Uterus (tissue), 3 donors: ENCODE measurements at regions not wholly inside any gene's neighbourhood (a gene's known extent, or its start where the extent isn't known, plus 50 kb on each side); places are given as distances from the start of the nearest gene placed in this dataset.

Experiments used
- DNase-seq, 2 donors: peaks; one replicate each; pipeline ENCODE4 v3.0.0-alpha.2; 2019 to 2020
- H3K27ac ChIP-seq, 2 donors: fragments of 200-600 bp; sonication (generic); 1 replicate in 1 of 2; 2 replicates in 1 of 2; pipeline ENCODE4 v1.5.1; 2016 to 2018
- H3K27me3 ChIP-seq, 2 donors: fragments of 200-600 bp; sonication (generic); one replicate each; pipeline ENCODE4 v1.5.1; 2018 to 2019; ENCODE audit warnings: control low read depth in 1 of 2
- H3K36me3 ChIP-seq, 2 donors: fragments of 200-600 bp; sonication (generic); one replicate each; pipeline ENCODE4 v1.5.1; 2019; ENCODE audit warnings: control low read depth in 1 of 2
- H3K4me1 ChIP-seq, 2 donors: fragments of 200-600 bp; sonication (generic); one replicate each; pipeline ENCODE4 v1.5.1; 2018 to 2019; ENCODE audit warnings: control low read depth in 1 of 2
- H3K4me3 ChIP-seq, 2 donors: fragments of 200-600 bp; sonication (generic); 1 replicate in 1 of 2; 2 replicates in 1 of 2; pipeline ENCODE4 v1.5.1; 2018 to 2019; ENCODE audit warnings: mild to moderate bottlenecking in 1 of 2
- H3K9me3 ChIP-seq, 2 donors: fragments of 200-600 bp; sonication (generic); one replicate each; pipeline ENCODE4 v1.5.1; 2019; ENCODE audit warnings: control low read depth in 1 of 2
- POLR2A ChIP-seq, 2 donors: fragments of 450-650 bp; IDR thresholded peaks; one replicate each; pipeline ENCODE4 v1.6.1; 2016; ENCODE audit warnings: antibody characterized with exemption in 2 of 2, mild to moderate bottlenecking in 1 of 2, moderate library complexity in 1 of 2
- intact Hi-C: fragments of 100-400 bp; cut with DNase I; formaldehyde crosslinking; loops from one replicate; pipeline ENCODE4 v1.15.1; 2023; ENCODE audit warnings: low total_unique reads
- TF ChIP-seq, protein P1 (sequence below), 4 experiments: fragments of 200-600 bp in 2 of 4; fragments of 450-650 bp in 2 of 4; sonication (generic) in 2 of 4; IDR thresholded peaks; one replicate each; pipeline ENCODE4 v1.5.1; 2016 to 2019; ENCODE audit warnings: antibody characterized with exemption in 4 of 4, mild to moderate bottlenecking in 2 of 4, moderate library complexity in 1 of 4
- donor health status: DM: yes; HTN: yes; CAD: no.

DNA sequence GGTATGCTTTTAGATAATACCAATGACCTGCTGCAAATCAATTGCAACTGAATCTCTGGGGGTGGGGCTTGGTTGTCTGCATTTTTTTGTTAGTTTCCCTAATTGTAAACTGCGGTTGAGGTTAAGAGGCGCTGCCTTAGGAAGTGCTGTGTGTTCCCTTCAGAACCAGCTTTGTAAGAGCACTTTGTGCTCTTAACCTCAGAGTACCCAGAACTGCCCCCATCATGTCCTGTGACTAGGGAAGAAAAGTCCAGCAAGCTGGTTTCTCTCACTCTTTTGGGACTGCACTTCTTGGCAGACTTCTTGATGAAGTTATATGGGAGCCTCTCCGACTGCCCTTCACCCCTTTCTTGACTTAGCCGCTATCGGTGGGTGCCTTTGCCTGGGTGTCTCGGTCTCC lies 245.5 kb upstream of the CXCR4 start:
- TF ChIP-seq, protein P1, sequence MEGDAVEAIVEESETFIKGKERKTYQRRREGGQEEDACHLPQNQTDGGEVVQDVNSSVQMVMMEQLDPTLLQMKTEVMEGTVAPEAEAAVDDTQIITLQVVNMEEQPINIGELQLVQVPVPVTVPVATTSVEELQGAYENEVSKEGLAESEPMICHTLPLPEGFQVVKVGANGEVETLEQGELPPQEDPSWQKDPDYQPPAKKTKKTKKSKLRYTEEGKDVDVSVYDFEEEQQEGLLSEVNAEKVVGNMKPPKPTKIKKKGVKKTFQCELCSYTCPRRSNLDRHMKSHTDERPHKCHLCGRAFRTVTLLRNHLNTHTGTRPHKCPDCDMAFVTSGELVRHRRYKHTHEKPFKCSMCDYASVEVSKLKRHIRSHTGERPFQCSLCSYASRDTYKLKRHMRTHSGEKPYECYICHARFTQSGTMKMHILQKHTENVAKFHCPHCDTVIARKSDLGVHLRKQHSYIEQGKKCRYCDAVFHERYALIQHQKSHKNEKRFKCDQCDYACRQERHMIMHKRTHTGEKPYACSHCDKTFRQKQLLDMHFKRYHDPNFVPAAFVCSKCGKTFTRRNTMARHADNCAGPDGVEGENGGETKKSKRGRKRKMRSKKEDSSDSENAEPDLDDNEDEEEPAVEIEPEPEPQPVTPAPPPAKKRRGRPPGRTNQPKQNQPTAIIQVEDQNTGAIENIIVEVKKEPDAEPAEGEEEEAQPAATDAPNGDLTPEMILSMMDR (IDR thresholded peaks at IDR 0.05) = no peak
- TF ChIP-seq POLR2A (IDR thresholded peaks at IDR 0.05) = no peak
- intact Hi-C loops = no loop called here
- Histone ChIP-seq H3K36me3 (no peaks in the 10 kb centered on the region), H3K4me3 (no peak overlapping the region), H3K27me3 (no peaks in the 10 kb centered on the region), H3K9me3 (no peaks in the 10 kb centered on the region), H3K27ac (no peak overlapping the region), H3K4me1 (no peaks in the 10 kb centered on the region)
- DNase-seq = no peak

DNA sequence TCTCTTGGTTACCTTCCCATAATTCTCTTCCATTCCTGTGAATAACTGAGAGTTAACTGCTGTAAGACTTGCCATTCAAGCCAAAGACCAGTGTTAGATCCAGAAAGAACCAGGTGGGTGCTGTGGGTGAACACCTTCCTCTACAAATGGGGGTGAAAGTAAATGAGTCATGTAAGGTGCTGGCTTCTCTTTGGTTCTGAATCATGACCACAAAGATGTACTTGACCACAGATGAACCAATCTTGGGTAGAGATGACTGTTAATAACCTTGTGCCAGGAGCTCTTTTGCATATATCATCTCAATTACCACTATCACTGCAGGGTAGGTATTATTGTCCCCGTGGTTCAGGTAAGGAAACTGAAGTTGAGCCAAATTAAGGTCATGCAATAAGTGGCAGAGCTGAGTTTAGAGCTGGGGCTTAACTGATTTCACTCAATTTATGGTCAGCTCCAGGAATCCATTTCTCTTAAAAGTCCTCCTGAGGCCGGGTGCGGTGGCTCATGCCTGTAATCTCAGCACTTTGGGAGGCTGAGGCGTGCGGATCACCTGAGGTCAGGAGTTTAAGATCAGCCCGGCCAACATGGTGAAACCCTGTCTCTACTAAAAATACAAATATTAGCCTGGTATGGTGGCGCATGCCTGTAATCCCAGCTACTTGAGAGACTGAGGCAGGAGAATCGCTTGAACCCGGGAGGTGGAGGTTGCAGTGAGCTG lies 244.9 kb upstream of the CXCR4 start:
- Histone ChIP-seq H3K4me1 (no peaks in the 10 kb centered on the region), H3K4me3 (no peak overlapping the region), H3K27me3 (no peaks in the 10 kb centered on the region), H3K9me3 (no peaks in the 10 kb centered on the region), H3K27ac (no peak overlapping the region), H3K36me3 (no peaks in the 10 kb centered on the region)
- TF ChIP-seq POLR2A (IDR thresholded peaks at IDR 0.05) = no peak
- TF ChIP-seq, protein P1 (IDR thresholded peaks at IDR 0.05) = no peak
- intact Hi-C loops = no loop called here
- DNase-seq = no peak

DNA sequence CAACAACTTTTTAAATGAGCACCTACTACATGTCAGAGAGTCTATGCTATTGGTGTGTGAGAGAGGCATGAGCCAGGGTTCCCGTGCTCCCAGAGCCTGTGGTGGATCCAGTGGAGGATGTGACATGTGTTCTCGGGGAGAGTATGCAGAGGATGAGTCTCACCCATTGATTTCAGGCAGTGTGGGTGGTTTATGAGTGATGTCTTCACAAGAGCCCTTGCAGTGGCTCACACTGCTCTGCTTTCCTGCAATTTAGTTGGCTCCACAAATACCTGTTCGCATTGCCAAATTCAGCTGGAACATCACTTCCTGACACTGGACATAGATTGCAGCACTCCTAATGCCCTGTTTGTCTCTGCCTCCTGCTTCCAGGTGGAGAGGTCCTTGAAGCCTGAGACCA lies 243.6 kb upstream of the CXCR4 start:
- no peak for TF ChIP-seq POLR2A (IDR thresholded peaks at IDR 0.05)
- TF ChIP-seq, protein P1 (IDR thresholded peaks at IDR 0.05) = no peak
- no peaks in the 10 kb centered on the region for H3K36me3 ChIP-seq
- DNase-seq = no peak

DNA sequence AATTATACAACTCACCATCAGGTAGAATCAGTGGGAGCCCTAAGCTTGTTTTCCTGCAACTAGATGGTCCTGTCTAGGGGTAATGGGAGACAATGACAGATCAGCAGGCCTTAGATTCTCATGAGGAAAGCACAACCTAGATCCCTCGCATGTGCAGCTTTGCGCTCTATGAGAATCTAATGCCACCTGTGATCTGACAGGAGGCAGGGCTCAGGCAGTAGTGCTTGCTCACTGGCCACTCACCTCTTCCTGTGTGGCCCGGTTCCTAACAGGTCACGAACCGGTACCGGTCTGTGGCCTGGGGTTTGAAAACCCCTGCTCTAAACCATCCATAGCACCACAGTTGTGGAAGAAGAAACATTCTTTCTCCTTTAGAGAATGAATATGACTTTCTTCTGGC lies 242.8 kb upstream of the CXCR4 start:
- intact Hi-C loops = no loop called here
- DNase-seq = no peak
- Histone ChIP-seq H3K4me3 (no peak overlapping the region), H3K27me3 (no peaks in the 10 kb centered on the region), H3K9me3 (no peaks in the 10 kb centered on the region), H3K4me1 (no peaks in the 10 kb centered on the region), H3K27ac (no peak overlapping the region), H3K36me3 (no peaks in the 10 kb centered on the region)
- TF ChIP-seq POLR2A (IDR thresholded peaks at IDR 0.05) = no peak
- TF ChIP-seq, protein P1 (IDR thresholded peaks at IDR 0.05) = no peak

More for the DNA sequence above, 243.6 kb upstream of the CXCR4 start:
- Histone ChIP-seq H3K4me1 (no peaks in the 10 kb centered on the region), H3K4me3 (no peak overlapping the region), H3K9me3 (no peaks in the 10 kb centered on the region), H3K27me3 (no peaks in the 10 kb centered on the region), H3K27ac (no peak overlapping the region)
- intact Hi-C loops = no loop called here

DNA sequence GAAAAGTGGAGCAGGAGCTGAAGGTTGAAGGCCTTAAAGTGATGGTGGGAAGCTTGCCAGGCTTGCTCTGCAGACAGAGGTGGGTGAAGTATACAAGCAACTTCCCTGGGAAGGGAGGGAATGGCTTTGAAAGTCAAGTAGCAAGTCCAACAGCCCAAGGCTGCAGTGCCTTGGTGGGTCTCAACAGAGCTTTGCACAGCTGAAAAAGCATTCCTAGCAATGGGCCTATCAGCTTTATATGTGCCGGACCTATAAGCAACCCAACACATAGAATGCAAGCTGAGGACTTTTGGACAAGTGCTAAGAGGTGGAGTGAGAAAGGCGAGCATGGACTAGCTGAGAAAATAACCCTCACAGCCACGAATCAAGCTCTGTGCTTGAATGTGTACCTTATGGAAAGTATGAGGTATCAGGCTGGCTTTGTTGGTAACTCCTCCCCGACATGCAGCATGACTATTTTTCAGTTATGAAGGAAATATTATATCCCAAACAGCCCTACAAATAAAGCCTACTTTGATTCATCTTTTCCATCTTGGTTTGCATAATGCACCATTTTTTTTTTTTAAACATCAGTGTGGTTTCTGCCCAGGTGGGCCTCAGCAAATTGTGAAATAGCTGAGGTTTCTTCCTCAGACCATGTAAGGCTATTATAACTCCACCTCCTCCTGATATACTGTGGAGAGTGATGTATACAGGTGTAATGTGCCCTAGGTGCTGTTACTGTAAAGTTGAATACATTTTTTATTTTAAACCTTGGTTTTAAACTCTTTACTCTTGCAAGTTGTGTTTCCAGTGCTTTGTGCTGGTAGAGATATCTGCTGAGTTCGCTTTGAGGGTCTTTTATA lies 241.4 kb upstream of the CXCR4 start:
- H3K27ac ChIP-seq = no peak overlapping the region
- intact Hi-C loops = no loop called here
- H3K27me3 ChIP-seq = no peaks in the 10 kb centered on the region
- H3K4me3 ChIP-seq = no peak overlapping the region
- TF ChIP-seq, protein P1 (IDR thresholded peaks at IDR 0.05) = no peak
- no peak for TF ChIP-seq POLR2A (IDR thresholded peaks at IDR 0.05)
- no peaks in the 10 kb centered on the region for H3K9me3 ChIP-seq
- H3K4me1 ChIP-seq = no peaks in the 10 kb centered on the region
- no peak for DNase-seq
- H3K36me3 ChIP-seq = no peaks in the 10 kb centered on the region
